ENCODE measurements at regions not wholly inside any gene's neighbourhood (a gene's known extent, or its start where the extent isn't known, plus 50 kb on each side); places are given as distances from the start of the nearest gene placed in this dataset.

GRCh38 chr13:106100171-106100919 is 435.1 kb downstream of the EFNB2 start:
- TF ChIP-seq ZBTB21 (tag by site-specific recombination; IDR thresholded peaks at IDR 0.05), result no peak
- peak; percentile 28; the same call in 1 of the 2 replicates for TF ChIP-seq KLF1 (tag by site-specific recombination; IDR thresholded peaks at IDR 0.05)
- TF ChIP-seq CTCF (tag by site-specific recombination; IDR thresholded peaks at IDR 0.05), result no peak
- no peak for TF ChIP-seq REST (tag by site-specific recombination; IDR thresholded peaks at IDR 0.05)
- TF ChIP-seq ZNF350 (tag by site-specific recombination; IDR thresholded peaks at IDR 0.05), result no peak
- no peak for TF ChIP-seq ZBTB8A (tag by site-specific recombination; IDR thresholded peaks at IDR 0.05)
- TF ChIP-seq ZNF580 (tag by site-specific recombination; IDR thresholded peaks at IDR 0.05), result no peak
